NCI-H1417 (cell line): ENCODE measurements at regions not wholly inside any gene's neighbourhood (a gene's known extent, or its start where the extent isn't known, plus 50 kb on each side); places are given as distances from the start of the nearest gene placed in this dataset.
A peak's percentile ranks its signal among the peaks of the same experiment; 100 is the strongest.

Experiments used
- DNase-seq, 3 experiments: peaks; one replicate each; lab custom pipeline; 2025; lab: John Stamatoyannopoulos, UW

DNA sequence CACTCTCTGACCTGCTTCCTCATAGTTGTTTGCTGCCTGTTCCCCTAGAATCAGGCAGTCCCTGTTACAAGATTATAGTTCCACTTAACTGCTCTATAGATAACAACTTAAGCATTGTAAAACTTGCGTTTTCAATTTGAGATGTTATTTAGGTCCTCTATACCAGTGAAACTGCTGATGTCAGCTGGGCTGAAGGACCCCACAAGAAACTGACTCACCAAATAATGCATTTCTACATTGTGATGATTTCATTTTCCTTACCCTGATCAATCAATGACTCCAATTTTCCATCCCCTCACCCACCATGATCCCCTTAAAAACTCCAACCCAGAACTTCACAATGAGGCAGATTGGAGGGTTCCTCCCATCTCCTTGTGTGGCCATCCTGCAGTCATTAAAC lies 280.7 kb downstream of the SLITRK1 start:
- DNase-seq = no peak

DNA sequence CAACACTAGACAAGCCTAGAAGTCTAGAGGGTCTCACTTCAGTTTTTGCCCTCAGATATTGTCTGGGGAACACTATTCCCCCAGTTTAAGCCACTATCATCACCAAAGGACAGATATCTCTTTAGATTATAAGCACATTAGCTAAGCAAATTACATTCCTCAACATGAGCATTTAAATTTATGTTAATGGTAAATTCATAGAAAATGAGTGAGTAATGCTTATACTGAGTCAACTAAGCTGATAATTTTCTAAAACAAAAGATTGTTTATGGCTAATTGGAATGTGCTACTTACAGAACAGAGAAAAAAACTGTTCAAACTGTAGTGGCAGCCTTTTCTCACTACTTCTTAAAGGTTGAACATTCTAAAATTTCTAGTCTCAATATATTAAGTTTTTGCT lies 290.2 kb downstream of the SLITRK1 start:
- DNase-seq = no peak

DNA sequence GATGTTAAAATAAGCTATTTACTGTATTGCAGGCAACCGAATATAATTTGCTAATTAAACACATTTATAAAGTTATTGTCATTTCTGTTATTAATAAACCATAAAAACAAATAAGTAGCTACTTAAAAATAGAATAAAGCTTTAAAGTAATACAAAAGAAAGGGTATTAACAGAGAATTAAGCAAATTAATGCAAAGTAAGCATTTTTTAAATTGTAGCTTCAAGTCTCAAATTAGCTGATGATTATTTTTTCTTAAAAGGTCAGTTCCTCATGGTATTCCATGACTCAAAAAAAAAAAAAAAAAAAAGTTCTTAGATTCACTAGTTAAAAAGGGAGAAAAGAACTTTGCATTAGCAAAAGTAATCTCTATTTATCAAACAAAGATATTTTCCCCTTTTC lies 292.5 kb downstream of the SLITRK1 start:
- DNase-seq = no peak

DNA sequence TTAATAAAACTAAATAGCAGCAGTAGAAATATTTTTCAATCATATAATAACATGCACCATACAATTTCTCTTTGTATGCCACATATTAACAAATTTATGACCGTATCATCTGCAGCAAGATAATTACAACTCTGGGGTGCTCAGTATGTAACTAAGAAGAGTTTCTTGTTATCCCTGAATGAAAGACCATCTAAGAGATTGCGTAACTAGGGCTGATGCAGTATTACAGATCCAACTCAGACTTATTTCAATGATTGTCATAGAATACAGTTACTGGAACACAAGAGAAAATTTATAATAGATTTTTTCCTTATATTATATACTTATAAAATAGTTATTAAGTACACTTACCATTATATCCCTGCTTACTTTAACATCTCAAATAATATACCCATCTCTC lies 305.1 kb downstream of the SLITRK1 start:
- peak in 1 of 3 experiments; percentile 37 for DNase-seq

DNA sequence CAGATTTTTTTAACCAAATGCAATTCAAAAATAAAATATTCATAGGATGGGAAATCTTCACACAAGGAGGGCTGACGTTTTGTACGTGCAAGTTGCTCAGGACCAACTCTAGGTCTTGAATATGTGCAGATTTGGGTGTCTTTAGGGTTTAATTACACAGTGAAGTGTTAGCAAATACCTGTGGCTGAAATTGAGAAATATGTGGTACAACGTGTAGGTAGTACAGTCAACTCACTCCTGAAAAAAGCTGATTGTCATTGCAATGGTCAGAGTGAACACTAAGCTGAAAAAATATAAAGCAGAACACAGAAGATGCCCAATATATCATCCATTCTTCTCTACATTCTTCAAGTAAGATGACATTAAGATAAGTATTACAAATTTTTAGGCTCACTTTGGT lies 314.3 kb downstream of the SLITRK1 start:
- no peak for DNase-seq

DNA sequence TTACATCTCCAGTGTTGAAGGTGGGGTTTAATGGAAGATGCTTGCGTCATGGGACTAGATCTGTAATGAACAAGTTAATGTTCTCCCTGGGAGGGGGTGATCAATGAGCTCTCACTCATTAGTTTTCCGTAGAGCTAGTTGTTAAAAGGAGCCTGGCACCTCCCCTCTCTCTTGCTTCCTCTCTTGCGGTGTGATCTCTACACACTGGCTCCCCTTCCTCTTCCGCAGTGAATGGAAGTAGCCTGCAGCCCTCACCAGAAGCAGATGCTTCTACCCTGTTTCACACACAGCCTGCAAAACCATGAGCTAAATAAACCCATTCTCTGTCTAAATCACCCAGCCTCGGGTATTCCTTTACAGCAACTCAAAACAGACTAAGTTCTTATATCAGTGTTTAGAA lies 318.8 kb downstream of the SLITRK1 start:
- DNase-seq = no peak

DNA sequence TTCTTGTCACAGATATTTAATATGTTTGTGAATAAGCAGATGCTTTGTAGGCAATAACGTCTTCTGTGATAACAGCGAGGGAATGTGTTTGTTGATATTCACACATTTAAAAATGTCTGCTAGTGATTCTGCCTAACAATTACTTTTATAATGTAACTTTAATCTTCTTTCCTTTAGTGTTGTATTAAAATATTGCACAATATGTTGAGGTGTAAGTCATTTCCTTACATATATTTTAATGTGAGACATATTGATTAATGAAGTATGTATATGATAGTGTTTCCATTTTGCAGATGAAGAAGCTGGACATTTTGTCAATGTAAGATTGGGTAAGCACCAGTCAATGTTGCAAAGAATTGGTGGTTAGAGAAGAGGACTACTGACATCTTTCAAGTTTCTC lies 324.4 kb downstream of the SLITRK1 start:
- DNase-seq = no peak

DNA sequence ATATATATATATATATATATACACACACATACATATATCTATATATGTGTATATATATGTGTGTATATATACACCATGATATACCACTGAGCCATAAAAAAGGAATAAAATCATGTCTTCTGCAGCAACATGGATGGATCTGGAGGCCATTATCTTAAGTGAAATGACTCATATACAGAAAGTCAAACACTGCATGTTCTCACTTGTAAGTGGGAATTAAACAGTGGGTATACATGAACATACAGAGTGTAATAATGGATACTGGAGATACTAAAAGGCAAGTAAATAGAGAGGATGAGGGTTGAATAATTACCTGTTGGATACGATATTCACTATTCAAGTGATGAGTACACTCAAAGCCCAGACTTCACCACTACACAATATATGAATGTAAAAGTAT lies 332.6 kb downstream of the SLITRK1 start:
- peak in 1 of 3 experiments; percentile 37 for DNase-seq

DNA sequence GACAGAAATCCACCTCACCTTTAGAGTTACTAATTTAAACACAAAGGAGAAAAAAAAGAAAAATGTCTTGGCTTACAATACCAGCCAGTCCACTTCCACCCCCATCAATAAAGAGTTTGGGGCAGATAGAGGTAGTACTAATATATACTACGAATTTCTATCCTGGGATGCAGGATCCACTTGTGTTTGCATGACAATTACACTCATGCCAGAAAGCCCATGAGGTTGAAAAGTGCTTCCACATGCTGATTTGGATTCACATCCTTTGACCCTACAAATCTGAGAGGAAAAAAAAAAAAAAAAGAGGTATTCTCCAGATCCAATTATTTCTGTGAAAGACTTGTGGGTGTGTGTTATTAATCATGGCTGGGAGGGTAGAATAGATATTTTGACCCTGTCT lies 335.2 kb downstream of the SLITRK1 start:
- DNase-seq = no peak

DNA sequence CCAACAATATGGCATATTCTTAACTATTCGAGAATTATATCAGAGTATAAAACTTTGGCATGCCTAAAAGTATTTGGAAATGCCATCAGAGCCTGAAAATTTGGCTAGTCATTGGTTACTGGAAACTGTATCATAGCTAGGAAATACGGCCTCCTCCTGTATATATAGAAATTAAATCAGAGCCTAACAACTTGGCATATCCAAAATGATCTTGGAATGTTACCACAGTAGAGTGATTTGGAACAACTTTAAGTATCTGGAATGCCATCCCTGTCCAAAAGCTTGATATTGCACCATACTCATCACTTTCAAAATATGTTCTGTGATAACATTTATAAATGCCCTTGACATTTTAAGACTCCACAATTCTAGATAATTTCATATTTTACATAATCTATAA lies 335.8 kb downstream of the SLITRK1 start:
- DNase-seq = no peak

DNA sequence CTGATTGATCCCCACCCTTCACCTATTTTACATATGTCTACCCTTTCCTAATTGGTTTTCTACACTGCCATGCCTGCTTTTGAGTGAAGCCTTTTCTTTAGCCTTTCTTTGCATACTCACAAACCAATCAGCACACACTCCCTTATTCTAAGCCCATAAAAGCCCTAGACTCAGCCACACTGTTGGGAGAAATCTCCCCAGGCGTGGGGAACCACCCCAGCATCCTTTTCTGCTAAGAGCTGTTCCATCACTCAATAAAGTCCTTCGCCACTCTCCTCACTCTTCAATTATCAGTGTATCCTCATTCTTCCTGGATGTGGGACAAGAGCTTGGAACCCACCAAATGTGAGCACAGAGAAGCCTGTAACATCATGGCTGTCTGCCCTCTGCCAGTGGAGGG lies 343.6 kb downstream of the SLITRK1 start:
- DNase-seq = no peak

DNA sequence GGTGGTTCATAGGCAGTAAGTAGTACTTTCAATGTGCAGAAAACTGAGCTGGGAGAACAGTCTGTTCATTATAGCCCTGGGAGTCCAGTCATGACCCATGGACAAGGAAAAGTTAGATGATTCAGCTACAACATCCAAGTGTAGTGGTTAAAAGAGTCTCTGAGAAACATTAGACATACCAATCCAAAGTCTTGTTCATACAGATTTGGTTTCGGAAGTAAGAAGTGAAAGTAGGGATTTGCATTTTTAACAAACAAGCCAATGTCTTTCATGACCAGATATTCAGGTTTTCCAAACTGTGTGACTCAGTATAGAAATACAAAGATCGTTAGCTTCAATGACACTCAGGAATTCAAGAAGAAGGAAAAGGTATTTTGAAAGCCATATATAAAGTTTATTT lies 345.3 kb downstream of the SLITRK1 start:
- DNase-seq = no peak

DNA sequence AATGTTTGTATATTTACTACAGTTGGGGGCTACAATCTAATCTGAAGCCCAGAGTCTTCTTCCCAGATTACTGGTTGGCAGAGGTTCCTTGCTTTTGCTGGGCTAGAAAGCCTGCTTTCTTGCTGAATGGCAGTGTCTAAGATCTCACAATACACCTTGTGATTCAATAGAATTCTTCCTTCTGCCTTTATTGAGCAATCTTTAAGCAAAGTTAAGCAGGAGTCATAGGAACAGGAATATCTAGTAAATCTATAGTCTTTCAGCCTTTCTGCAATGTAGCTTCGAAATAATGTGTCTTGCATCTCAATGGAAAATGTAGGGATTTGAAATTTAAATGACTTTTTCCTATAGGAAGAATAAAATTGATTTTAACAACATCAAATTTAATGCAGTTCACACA lies 346.1 kb downstream of the SLITRK1 start:
- no peak for DNase-seq

DNA sequence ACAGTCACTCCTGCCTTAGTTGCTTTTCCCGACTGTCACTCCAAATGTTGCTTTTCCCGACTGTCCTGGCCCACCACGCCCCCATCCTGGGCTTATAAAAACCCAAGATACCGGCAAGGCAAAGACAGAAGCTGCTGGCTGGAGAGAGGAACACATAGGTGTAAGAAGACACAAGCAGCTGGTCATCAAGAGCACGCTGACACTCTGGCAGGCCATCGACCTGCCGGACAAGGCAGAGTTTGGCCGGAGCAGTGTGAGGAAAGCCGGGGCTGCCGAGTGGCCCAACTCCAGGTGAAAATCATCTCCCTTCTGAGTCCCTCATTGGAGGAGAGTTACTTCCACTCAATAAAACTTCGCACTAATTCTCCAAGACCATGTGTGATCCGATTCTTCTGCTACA lies 349.5 kb downstream of the SLITRK1 start:
- no peak for DNase-seq

DNA sequence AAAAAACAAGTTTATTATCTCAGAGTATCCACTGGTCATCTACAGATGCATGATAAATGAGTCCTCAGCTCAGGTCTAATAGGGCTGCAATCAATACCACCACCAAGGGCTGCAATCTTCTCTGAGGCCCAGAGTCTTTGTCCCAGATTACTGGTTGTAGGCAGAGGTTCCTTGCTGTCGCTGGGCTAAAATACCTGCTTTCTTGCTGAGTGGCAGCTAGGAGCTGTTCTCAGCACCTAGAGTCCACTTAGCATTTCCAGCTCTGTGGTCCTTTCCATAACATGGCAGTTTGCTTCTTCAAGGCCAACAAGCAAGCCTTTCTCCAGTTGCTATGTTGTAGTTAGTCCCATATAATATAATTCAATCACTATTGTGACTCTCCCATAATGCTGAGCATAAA lies 351.3 kb downstream of the SLITRK1 start:
- DNase-seq = no peak

DNA sequence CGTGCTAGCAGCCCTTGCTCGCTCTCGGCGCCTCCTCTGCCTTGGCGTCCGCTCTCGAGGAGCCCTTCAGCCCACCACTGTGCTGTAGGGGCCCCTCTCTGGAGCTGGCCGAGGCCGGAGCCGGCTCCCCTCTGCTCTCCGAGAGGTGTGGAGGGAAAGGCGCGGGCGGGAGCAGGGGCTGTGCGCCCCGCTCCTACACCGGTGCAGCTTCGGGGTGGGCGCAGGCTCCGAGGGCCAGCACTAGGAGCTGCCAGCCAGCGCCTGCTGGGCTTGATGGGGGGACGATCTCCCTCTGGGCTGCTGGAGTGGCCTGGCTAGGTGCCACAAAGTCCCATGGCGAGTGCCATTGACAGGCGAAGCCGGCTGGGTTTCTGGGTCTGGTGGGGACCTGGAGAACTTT lies 365.5 kb downstream of the SLITRK1 start:
- no peak for DNase-seq

DNA sequence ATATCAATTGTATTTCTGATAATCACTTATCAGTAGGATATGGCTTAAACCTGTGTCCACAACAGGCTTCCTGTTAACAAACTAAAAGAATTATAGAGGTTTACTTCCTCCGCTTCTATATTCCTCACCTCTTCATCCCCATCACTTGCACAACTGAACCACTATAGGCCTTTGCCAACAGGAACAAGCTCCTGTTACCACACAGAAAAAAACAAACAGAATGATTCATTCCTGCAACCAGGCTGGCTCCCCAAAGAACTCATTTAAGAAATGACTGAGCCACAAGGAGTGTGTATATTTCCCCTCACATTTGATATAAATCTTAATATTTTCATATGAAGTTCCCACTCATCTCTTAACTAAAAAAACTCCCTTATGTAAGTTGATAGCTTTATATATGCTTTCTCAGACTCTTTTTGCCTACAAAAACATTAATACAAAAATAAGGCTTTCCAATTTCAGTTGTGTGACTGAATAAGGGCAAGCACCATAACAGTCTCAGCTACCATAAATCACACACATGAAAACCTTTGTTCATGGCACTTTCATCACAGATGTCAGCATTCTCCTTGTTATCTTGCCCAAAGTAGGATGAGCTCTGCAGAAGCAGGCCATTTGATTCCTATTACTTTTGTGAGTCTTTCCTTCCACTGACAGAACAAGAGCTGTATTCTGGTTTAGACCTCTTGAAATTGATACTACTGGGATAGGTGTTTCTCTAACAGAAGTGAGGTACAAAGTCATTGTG lies 366.8 kb downstream of the SLITRK1 start:
- DNase-seq = no peak

DNA sequence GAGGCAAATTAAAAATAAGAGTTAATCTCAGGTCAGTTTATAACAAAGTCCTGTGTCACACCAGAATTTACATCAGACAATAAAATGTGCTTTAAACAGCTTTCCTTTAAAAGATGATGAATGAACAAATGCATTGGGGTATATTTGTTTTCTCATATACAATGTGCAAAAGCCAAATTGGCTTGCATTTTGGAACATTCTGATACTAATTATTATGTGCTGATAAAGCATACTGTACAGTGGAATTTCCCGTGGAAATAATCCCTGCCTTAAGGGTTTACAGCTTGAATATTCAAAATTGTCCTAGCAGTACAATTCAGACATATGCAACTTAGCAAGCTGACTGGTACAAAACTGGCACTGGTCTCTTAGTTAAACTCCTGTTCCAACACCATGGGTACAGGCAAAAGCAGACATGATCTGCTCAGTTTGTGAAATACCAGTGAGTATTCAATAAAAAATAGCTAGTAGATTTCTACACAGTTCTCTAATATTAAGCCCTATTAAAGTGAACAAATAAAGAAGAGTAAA lies 373.4 kb downstream of the SLITRK1 start:
- no peak for DNase-seq

DNA sequence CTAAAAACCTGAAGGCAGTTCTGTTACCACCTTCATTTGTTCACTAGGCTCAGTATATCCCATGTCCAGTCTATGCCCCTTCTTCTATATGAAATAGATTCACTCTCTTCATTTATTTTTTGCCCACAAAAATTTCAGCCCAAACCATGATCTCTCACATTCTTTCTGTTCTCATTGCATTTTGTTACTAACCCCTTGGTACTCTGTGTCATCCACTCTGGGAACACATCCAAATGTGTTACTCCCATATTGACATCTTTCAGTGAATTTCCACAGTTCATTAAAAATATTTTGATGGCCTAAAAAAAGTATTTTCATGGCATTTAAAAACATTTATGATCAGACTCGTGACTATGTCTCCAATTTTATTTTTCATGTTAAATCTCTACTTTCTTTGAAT lies 378.9 kb downstream of the SLITRK1 start:
- no peak for DNase-seq

DNA sequence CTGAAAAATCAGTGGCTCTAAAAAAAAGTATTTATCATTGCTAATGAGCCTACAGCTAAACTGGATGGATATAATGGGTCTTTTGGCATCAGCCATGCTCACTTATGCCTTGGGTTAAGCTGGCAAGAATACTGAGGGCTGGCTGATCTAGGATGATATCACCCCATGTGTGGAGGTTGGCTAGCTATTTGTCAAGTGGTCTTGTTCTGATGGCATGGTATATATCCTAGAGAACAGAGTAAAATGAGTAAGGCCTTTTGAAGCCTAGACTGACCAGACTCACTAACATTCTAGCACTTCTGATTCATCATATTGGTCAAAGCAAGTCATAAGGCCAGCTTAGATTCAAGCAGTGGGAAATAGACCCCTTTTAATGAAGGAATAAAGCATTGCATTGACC lies 383.0 kb downstream of the SLITRK1 start:
- DNase-seq = no peak

DNA sequence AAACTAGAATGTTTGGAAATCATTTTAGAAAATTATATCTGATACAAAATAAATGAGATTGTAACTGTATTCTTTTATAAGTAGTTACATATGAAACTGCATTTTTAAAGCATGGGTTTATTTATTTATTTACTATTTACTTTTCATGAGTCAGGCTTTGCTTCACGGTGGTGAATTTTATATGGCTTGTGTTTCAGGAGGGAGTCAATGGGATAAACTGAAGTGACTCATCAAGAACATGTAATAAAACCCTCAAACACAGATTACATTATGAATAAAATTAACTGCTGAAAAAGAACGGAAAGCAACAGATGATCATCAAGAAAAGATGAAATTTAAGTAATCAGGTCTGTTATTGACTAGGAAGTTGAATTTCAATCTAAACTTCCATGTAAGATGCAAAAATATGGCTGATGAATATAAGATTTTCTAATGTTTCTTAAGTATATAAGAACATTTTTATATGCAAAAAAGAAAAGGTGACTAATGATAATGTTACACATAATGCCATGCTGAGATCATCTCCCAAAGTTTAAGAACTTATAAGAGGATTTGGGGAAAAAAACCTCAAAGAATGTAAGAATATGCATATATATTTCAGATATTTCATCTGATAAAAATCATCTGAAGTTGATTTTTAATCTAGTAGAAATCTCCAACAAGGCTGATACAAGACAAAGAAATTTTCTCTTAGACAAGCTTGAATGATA lies 383.6 kb downstream of the SLITRK1 start:
- DNase-seq = no peak

DNA sequence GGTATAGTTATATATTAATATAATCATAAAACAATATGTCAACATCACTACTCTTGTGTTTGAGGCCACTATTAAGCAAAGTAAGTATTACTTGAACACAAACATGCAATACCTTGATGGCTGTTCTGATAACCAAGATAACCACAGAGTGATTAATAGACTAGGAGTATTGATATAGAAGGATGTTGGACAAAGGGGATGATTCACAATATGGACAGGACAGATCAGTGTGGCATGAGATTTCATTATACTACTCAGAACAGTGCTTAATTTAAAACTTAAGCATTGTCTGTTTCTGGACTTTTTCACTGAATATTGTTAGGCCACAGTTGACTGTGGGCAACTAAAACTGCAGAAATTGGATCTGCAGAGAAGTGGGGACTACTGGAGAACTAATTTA lies 384.2 kb downstream of the SLITRK1 start:
- no peak for DNase-seq

DNA sequence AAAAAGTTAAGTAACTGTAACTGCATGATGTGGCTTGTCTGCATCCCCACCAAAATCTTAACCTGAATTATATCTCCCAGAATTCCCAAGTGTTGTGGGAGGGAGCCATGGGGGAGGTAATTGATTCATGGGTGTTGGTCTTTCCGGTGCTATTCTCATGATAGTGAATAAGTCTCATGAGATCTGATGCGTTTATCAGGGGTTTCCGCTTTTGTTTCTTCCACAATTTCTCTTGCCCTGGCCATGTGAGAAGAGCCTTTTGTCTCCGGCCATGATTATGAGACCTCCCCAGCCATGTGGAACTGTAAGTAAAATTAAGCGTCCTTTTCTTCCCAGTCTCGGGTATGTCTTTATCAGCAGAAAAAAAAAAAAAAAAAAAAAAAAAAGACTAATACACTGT lies 385.8 kb downstream of the SLITRK1 start:
- no peak for DNase-seq

DNA sequence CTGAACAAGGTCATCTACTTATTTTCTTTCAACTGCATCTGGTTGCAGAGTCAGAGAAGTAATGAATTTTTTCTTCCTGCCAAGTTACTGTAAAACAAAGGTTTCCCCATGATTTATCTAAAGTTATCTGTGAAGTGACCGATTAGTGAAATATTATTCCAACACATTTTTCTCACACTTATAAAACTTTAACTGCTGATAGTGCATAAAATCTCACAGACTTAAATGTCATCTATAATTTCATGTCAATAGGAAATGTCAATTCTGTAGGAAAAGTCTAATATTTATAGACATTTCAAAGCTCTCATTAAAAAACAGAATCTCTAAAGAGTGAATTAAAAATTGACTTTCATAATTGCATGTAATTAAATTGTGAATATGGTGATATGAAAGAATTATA lies 397.2 kb downstream of the SLITRK1 start:
- DNase-seq = no peak
